ENCODE measurements at regions not wholly inside any gene's neighbourhood (a gene's known extent, or its start where the extent isn't known, plus 50 kb on each side); places are given as distances from the start of the nearest gene placed in this dataset.

DNA sequence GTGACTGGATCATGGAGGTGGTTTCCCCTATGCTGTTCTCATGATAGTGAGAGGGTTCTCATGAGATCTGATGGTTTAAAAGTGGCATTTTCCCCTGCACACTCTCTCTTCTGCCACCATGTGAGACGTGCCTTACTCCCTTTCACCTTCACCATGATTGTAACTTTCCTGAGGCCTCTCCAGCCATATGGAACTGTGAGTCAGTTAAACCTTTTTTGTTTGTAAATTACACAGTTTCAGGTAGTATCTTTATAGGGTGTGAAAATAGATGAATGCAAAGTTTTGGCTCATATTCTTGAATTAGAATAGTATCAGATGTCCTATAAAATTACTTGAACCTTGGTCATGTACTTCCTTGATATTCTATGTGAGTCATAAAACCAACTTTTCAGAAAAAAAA, 252.1 kb upstream of the TMEM229A start:
- TF ChIP-seq RNF2 (IDR thresholded peaks at IDR 0.05; ENCODE audit: borderline replicate concordance, low read depth, low read length, missing control alignments, poor library complexity, severe bottlenecking) (no peak), SIX5 (IDR thresholded peaks at IDR 0.05; ENCODE audit: low read depth, low read length) (no peak), MAFK (IDR thresholded peaks at IDR 0.05; ENCODE audit: low read depth, low read length) (no peak), SP4 (IDR thresholded peaks at IDR 0.05; ENCODE audit: low read length) (no peak), EP300 (IDR thresholded peaks at IDR 0.05; ENCODE audit: borderline replicate concordance in 1 of 2, low read depth in 2 of 2, low read length in 2 of 2) (no peak), SUZ12 (IDR thresholded peaks at IDR 0.05; ENCODE audit: low read length) (no peak), SRF (IDR thresholded peaks at IDR 0.05; ENCODE audit: low read depth, low read length) (no peak)
- TF ChIP-seq, protein P1, sequence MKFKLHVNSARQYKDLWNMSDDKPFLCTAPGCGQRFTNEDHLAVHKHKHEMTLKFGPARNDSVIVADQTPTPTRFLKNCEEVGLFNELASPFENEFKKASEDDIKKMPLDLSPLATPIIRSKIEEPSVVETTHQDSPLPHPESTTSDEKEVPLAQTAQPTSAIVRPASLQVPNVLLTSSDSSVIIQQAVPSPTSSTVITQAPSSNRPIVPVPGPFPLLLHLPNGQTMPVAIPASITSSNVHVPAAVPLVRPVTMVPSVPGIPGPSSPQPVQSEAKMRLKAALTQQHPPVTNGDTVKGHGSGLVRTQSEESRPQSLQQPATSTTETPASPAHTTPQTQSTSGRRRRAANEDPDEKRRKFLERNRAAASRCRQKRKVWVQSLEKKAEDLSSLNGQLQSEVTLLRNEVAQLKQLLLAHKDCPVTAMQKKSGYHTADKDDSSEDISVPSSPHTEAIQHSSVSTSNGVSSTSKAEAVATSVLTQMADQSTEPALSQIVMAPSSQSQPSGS (IDR thresholded peaks at IDR 0.05; ENCODE audit: low read length), result no peak
- Histone ChIP-seq H3K56ac (replicated peaks; ENCODE audit: insufficient read length, low read depth, low read length) (no peak overlapping the region), H3K14ac (ENCODE audit: insufficient read length) (no peak overlapping the region), H3K79me2 (ENCODE audit: control insufficient read depth in 1 of 2, insufficient read depth in 2 of 2, low read length in 2 of 2) (no peaks in the 10 kb centered on the region), H3K9ac (replicated peaks in 1 of 4; ENCODE audit: extremely low read depth in 1 of 4, low read depth in 3 of 4, low read length in 3 of 4) (no peak overlapping the region), H3K4me1 (replicated peaks in 1 of 4; ENCODE audit: control insufficient read depth in 3 of 4, insufficient read depth in 4 of 4, low read length in 3 of 4) (no peaks in the 10 kb centered on the region), H4K20me1 (replicated peaks in 1 of 2; ENCODE audit: control insufficient read depth in 1 of 2, insufficient read depth in 2 of 2, low read length in 2 of 2) (no peaks in the 10 kb centered on the region), H2BK12ac (ENCODE audit: low read depth, low read length) (no peak overlapping the region), H3K9me3 (ENCODE audit: insufficient read depth in 2 of 2, low read depth in 1 of 2, low read length in 1 of 2) (no peaks in the 10 kb centered on the region), H4K5ac (ENCODE audit: insufficient read length, low read depth, low read length) (no peak overlapping the region), H3K4me3 (ENCODE audit: extremely low read depth in 1 of 4, insufficient read depth in 2 of 4, low read depth in 3 of 4, low read length in 4 of 4) (no peak overlapping the region), H3K23me2 (ENCODE audit: low read depth, low read length) (no peaks in the 10 kb centered on the region), H3K36me3 (ENCODE audit: control insufficient read depth in 2 of 4, insufficient read depth in 4 of 4, low read length in 3 of 4) (no peaks in the 10 kb centered on the region), H3K4me2 (ENCODE audit: insufficient read depth in 1 of 2, low read depth in 2 of 2, low read length in 2 of 2) (no peak overlapping the region), H2AFZ (ENCODE audit: low read length) (no peak overlapping the region), H4K91ac (replicated peaks; ENCODE audit: insufficient read length, low read length) (no peak overlapping the region), H2AK5ac (ENCODE audit: low read depth, low read length) (no peak overlapping the region), H3K4ac (replicated peaks; ENCODE audit: insufficient read length, low read depth, low read length) (no peak overlapping the region), H2BK20ac (ENCODE audit: low read length) (no peak overlapping the region), H3K23ac (ENCODE audit: insufficient read length) (no peak overlapping the region), H2BK5ac (ENCODE audit: low read depth, low read length) (no peak overlapping the region), H4K8ac (ENCODE audit: extremely low read depth, insufficient read depth, low read length) (no peak overlapping the region), H2BK15ac (ENCODE audit: low read length) (no peak overlapping the region), H2BK120ac (replicated peaks; ENCODE audit: low read depth, low read length) (no peak overlapping the region), H3K27me3 (replicated peaks in 1 of 4; ENCODE audit: control insufficient read depth in 3 of 4, extremely low read depth in 1 of 4, insufficient read depth in 3 of 4, low read length in 3 of 4) (no peaks in the 10 kb centered on the region), H3K79me1 (ENCODE audit: low read depth, low read length) (no peaks in the 10 kb centered on the region), H3K18ac (ENCODE audit: extremely low read depth, low read length) (no peak overlapping the region), H3K27ac (ENCODE audit: low read depth, low read length) (no peak overlapping the region)
- no peak for FAIRE-seq
- ChIA-PET CTCF (ENCODE audit: partially characterized antibody) (interaction anchor here (3.8 kb wide), 1 partner anchor 10 kb away, joined by 18 read pairs; no protein-coding TSS in a partner anchor), POLR2A (ENCODE audit: partially characterized antibody) (no interaction called here)
- 83% methylated on average over 1 of the region's 1 CpG; no CpG with 5 or more reads in 1 of the 2 experiments for WGBS, 2 experiments (ENCODE audit: extremely low coverage in 1 of 2, insufficient coverage in 1 of 2, insufficient read length in 1 of 2, insufficient replicate concordance in 2 of 2, low coverage in 1 of 2, low lambda C conversion rate in 2 of 2, missing lambda C conversion rate in 1 of 2)
- DNase-seq (ENCODE audit: low read depth in 1 of 2, low spot score in 2 of 2), result no peak
